C4-2B (cell line): ENCODE measurements at regions not wholly inside any gene's neighbourhood (a gene's known extent, or its start where the extent isn't known, plus 50 kb on each side); places are given as distances from the start of the nearest gene placed in this dataset.
"Not testable (repeated sequence)": the region's sequence is repeated elsewhere in the genome, so short reads cannot be mapped to it uniquely, and the experiment has no call there.

ENCODE experiments used
- ZFX ChIP-seq: fragments of 450-650 bp; IDR thresholded peaks from 2 replicates; pipeline ENCODE4 v1.6.1; 2017
- TF ChIP-seq, protein P1 (sequence below): fragments of 450-650 bp; conservative IDR thresholded peaks from 2 replicates; pipeline ENCODE4 v1.5.1; 2017; ENCODE audit warnings: mild to moderate bottlenecking

DNA sequence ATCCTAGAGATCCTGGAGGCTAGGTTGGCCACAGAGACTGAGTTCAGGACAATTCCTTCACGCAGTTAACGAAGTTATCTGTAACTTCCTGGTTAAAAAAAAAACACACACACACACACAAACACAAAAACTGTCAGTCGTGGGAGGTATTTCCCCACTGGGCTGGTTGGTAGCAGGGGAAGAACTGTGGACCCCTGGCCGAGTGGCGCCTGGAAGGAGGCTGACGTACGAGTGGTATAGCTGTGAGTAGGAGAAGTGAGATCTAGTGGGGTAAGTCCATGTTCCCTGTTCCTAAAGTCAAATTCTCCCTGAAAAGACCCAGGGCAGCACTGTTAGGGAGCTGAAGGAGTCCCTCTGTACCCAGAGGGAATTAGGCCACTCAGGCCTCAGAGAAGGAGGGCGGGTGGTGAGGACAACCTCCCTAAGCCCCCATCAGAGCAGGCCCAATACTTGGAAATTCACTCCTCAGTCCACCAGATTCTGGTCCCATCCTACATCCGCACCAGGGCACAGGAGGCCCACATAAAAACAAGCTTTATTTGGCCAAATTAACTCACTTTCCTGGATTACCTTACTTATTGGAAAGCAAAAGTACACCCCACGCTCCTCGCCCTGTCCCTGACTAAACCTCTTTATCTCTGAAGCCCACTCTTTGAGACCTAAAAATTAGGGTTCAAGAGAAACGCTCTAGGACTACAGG lies 108.3 kb upstream of the FOXD4L5 start:
- TF ChIP-seq, protein P1, sequence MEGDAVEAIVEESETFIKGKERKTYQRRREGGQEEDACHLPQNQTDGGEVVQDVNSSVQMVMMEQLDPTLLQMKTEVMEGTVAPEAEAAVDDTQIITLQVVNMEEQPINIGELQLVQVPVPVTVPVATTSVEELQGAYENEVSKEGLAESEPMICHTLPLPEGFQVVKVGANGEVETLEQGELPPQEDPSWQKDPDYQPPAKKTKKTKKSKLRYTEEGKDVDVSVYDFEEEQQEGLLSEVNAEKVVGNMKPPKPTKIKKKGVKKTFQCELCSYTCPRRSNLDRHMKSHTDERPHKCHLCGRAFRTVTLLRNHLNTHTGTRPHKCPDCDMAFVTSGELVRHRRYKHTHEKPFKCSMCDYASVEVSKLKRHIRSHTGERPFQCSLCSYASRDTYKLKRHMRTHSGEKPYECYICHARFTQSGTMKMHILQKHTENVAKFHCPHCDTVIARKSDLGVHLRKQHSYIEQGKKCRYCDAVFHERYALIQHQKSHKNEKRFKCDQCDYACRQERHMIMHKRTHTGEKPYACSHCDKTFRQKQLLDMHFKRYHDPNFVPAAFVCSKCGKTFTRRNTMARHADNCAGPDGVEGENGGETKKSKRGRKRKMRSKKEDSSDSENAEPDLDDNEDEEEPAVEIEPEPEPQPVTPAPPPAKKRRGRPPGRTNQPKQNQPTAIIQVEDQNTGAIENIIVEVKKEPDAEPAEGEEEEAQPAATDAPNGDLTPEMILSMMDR = not testable (repeated sequence)
- TF ChIP-seq ZFX = not testable (repeated sequence)
